ENCODE measurements at regions not wholly inside any gene's neighbourhood (a gene's known extent, or its start where the extent isn't known, plus 50 kb on each side); places are given as distances from the start of the nearest gene placed in this dataset.
"Not testable (repeated sequence)": the region's sequence is repeated elsewhere in the genome, so short reads cannot be mapped to it uniquely, and the experiment has no call there.

GRCh38 chr4:187335339-187335738 lies 611.7 kb upstream of the FAT1 start:
- no peak for DNase-seq (ENCODE audit: low spot score)

GRCh38 chr4:187354740-187355139 lies 631.1 kb upstream of the FAT1 start:
- DNase-seq (ENCODE audit: low spot score) = no peak

GRCh38 chr4:187357045-187357643 lies 633.5 kb upstream of the FAT1 start:
- DNase-seq (ENCODE audit: low spot score) = no peak

- DNase-seq (ENCODE audit: low spot score) = no peak
Measured at GRCh38 chr4:187357821-187358220, 634.2 kb upstream of the FAT1 start.

- no peak for DNase-seq (ENCODE audit: low spot score)
Measured at GRCh38 chr4:187362937-187363857, 632.4 kb upstream of the ZFP42 start.

GRCh38 chr4:187364401-187364800 lies 631.2 kb upstream of the ZFP42 start:
- no peak for DNase-seq (ENCODE audit: low spot score)

GRCh38 chr4:187364851-187365250 lies 630.7 kb upstream of the ZFP42 start:
- DNase-seq (ENCODE audit: low spot score) = no peak

- no peak for DNase-seq (ENCODE audit: low spot score)
Measured at GRCh38 chr4:187366530-187366929, 629.0 kb upstream of the ZFP42 start.

- DNase-seq (ENCODE audit: low spot score) = no peak
Measured at GRCh38 chr4:187370918-187371317, 624.7 kb upstream of the ZFP42 start.

GRCh38 chr4:187378441-187378840 lies 617.1 kb upstream of the ZFP42 start:
- no peak for DNase-seq (ENCODE audit: low spot score)

GRCh38 chr4:187380181-187380581 lies 615.4 kb upstream of the ZFP42 start:
- DNase-seq (ENCODE audit: low spot score) = no peak

- no peak for DNase-seq (ENCODE audit: low spot score)
Measured at GRCh38 chr4:187383181-187383580, 612.4 kb upstream of the ZFP42 start.

- DNase-seq (ENCODE audit: low spot score) = no peak
Measured at GRCh38 chr4:187387739-187388138, 607.8 kb upstream of the ZFP42 start.

GRCh38 chr4:187389420-187389819 lies 606.2 kb upstream of the ZFP42 start:
- no peak for DNase-seq (ENCODE audit: low spot score)

- DNase-seq (ENCODE audit: low spot score) = no peak
Measured at GRCh38 chr4:187390646-187391045, 604.9 kb upstream of the ZFP42 start.

GRCh38 chr4:187393531-187394344 lies 601.8 kb upstream of the ZFP42 start:
- DNase-seq (ENCODE audit: low spot score) = no peak

- DNase-seq (ENCODE audit: low spot score) = no peak
Measured at GRCh38 chr4:187396106-187396505, 599.5 kb upstream of the ZFP42 start.

GRCh38 chr4:187408447-187408846 lies 587.1 kb upstream of the ZFP42 start:
- DNase-seq (ENCODE audit: low spot score) = not testable (repeated sequence)

- DNase-seq (ENCODE audit: low spot score) = no peak
Measured at GRCh38 chr4:187413564-187414358, 581.8 kb upstream of the ZFP42 start.

GRCh38 chr4:187414716-187415115 lies 580.9 kb upstream of the ZFP42 start:
- no peak for DNase-seq (ENCODE audit: low spot score)

- no peak for DNase-seq (ENCODE audit: low spot score)
Measured at GRCh38 chr4:187415231-187415630, 580.3 kb upstream of the ZFP42 start.

GRCh38 chr4:187416216-187416615 lies 579.4 kb upstream of the ZFP42 start:
- no peak for DNase-seq (ENCODE audit: low spot score)

Measured in HuH-7.5 (cell line).